GM19372 (cell line): ENCODE measurements at regions not wholly inside any gene's neighbourhood (a gene's known extent, or its start where the extent isn't known, plus 50 kb on each side); places are given as distances from the start of the nearest gene placed in this dataset.
"Not testable (repeated sequence)": the region's sequence is repeated elsewhere in the genome, so short reads cannot be mapped to it uniquely, and the experiment has no call there.

Experiments
- ATAC-seq: cut with Tn5 transposase; IDR thresholded peaks from one replicate; pipeline ENCODE4 v1.9.1; 2021; ENCODE audit warnings: mild to moderate bottlenecking, low read depth, moderate library complexity; ENCODE audit not compliant: unreplicated experiment

- ATAC-seq, result no peak
These were observed 552.2 kb downstream of the TFAP2A start for GRCh38 chr6:9862603-9863167.

- ATAC-seq, result no peak
These were observed 563.1 kb downstream of the TFAP2A start for GRCh38 chr6:9851541-9852380.

DNA sequence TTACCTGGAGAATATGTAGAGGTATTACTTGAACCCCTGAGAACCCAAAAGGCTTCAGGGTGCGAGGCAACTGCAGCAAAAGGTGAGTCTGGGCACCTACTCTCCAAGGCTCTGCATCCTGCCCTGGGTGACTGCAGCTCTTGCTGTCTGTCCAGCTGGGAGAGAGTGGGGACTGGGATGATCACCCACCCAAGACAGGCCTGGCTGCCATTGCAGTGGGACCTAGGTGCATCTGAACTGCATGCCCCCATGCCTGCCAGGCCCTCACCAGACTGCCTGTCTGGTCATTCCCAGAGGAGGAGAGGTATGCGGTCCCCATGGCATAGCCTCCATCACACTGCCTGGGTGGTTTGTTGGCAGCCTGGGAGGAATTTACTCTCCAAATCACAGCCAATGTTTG is 563.9 kb downstream of the TFAP2A start:
- ATAC-seq, result no peak

- no peak for ATAC-seq
These were observed 566.8 kb downstream of the TFAP2A start for GRCh38 chr6:9848094-9848493.

DNA sequence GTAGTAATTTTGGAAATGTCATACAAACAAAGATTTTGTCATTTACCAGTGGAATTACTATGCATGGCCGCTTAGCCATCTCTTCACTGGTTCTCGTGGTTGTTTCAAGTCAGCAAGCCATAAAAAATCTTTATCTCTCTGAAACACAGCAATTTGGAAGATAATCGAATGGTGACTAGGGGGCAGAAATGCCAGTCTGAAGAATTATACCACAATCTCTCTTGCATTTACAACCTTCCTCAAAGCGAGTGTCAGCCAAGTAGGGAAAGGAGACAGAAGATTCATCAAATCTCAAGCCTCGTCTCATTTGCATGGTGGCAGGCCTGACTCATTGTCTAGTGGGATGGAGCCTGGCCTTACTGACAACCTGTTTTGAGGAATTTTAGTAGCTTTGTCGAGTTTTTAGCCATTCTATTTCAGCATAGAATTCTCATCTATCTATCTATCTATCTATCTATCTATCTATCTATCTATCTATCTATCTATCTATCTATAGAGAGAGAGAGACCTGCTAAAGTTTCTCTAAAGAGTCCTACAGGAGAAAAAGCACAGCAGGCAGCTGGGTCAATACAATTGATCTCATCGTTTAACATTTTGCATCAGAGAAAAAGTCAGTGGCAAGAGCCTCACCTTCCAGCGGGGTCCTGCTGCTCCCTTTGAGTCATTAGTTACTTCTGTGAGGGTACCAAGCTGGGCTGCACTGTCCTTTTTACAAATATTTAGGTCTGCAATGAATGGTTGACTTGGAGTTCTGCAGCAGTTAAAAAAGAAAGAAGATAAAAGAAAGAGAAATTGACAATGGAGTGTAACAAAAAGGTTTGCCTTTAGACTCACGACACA is 572.8 kb downstream of the TFAP2A start:
- ATAC-seq, result no peak

DNA sequence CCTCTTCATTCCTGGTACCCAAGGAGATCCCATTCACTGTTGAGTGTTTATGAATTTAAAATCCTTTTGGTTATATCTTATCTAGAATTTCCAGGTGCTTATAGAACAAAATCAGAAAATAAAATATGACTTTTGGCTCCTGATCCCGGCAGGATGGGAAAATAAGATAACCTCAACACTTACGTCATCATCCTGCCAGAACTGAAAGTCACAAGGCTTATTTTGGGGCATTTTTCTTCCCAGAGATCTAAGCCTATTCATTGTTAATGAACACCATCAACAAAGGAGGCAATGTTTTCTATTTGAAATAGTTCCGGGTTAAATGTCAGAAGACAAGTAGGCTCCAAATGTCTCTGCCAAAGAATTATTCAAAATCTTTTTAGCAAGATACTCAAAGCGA is 580.6 kb downstream of the TFAP2A start:
- no peak for ATAC-seq

- no peak for ATAC-seq
These were observed 583.1 kb downstream of the TFAP2A start for GRCh38 chr6:9831783-9832182.

DNA sequence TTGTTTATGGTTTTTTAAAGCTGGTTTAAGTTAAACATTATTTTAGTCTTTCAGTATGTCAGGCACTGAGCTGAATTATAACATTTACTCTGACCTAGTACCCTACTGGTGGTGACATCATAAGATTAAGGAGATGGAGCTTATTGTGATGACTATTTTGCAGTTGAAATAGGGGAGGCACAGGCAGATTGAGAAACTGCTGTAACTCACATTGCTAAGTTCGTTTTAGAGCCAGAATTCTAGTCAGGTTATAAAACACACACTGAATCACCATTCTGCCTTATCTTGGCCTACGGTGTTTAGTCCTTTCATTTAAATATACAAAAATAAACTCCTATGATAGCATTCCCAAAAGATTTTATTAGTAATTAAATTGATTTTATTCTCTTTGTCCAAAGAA is 584.1 kb downstream of the TFAP2A start:
- no peak for ATAC-seq

DNA sequence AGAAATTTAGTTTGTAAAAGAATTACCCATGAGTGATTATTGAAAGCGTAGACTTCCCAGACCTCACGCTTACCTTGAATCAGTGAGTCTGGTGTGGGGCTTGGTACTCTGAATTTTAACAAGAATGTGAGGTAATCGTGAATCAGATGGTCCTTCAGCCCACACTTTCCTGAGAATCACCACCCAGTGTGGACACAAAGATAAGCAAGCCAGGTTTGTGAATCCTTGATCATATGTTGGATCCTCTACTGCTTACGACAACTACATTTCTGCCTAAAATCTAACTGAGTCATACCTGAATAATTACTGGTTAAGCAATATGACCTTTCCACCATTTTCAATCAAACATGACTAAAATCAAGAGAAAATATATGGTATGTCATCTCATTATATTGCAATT is 589.3 kb downstream of the TFAP2A start:
- ATAC-seq, result no peak

DNA sequence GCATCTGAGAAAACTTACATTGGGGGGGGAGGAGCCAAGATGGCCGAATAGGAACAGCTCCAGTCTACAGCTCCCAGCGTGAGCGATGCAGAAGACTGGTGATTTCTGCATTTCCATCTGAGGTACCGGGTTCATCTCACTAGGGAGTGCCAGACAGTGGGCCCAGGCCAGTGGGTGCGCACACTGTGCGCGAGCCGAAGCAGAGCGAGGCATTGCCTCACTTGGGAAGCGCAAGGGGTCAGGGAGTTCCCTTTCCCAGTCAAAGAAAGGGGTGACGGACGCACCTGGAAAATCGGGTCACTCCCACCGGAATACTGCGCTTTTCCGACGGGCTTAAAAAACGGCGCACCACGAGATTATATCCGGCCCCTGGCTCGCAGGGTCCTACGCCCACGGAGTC is 604.1 kb downstream of the TFAP2A start:
- ATAC-seq, result not testable (repeated sequence)

- no peak for ATAC-seq
These were observed 604.6 kb downstream of the TFAP2A start for GRCh38 chr6:9810286-9810685.

GRCh38 chr6:9806195-9806594 is 608.7 kb downstream of the TFAP2A start:
- no peak for ATAC-seq

DNA sequence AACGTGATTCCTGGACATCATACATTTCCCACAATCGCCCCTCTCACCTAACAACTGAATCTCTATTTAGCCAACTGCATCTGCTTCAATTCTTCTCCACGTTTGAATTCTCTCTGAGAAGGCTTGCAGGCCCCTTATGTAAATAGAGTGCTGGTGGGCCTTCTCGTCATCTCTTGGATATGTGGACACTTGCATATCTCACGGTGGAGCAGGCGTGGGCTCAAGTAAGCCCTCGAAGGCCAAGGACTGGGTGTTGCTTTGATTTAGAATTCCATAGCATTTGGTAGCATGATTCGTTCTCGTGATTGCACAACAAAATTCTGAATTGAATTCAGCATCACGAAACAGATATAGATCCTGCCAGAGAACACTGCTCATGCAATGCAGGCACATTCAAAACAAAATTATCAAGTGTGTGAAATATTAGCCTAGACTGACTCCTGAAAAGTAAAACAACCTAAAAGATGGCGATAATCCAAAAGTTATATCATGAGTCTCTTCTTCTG is 613.6 kb downstream of the TFAP2A start:
- no peak for ATAC-seq

DNA sequence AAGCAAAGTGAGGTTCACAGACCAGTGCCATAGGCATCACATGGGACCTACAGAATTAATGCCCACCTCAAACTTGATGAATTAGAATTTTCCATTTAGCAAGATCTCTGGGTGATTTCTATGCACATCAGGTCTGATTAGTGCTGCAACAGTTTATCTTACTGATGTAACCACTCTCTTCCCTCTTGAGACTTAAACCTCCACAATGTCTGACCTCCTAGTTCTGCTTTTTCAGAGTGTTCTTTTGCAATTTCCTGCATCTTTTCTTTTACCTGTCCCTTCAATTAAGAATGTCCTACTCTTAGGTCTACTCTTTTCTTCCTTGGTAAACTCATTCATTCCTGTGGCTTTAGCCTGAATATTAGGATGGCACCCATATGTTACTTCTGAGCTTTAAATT is 615.3 kb downstream of the TFAP2A start:
- ATAC-seq, result no peak

DNA sequence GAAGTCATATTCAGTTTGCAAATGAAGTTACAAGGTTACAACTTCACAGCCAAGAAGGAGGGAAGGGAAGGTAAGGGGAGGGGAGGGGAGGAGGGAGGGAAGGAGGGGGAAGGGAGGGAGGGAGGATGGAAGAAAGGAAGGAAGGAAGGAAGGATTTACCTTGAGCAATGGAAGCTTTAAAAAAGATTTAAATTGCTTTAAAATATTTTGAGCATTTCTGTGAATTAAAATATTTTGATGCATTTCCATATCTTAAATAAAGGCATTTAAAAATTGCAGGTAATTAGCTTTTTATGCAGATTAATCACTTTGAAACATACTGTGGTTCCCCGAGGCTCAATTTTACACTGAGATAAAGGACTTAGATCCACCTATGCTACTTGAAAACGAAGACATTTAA is 618.0 kb downstream of the TFAP2A start:
- ATAC-seq, result no peak

DNA sequence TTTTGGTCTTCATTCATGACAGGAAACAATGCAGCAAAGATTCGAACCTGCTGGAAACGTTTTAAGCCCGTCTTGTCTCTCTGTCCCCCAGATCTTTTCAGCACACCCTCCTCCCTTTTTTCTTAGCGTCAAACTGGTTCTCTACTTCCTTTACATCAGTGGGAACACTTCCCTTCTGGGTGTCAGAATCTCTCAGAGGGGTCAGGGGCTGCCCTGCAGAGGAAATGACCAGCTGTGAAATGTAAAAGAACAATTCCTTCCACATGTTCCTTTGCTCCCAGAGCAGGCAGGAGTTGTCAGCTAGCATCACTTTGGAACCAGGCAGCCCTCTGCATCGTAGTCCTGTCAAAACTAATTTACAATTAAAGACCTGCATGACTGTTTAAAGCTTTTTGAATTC is 619.0 kb downstream of the TFAP2A start:
- ATAC-seq, result no peak

DNA sequence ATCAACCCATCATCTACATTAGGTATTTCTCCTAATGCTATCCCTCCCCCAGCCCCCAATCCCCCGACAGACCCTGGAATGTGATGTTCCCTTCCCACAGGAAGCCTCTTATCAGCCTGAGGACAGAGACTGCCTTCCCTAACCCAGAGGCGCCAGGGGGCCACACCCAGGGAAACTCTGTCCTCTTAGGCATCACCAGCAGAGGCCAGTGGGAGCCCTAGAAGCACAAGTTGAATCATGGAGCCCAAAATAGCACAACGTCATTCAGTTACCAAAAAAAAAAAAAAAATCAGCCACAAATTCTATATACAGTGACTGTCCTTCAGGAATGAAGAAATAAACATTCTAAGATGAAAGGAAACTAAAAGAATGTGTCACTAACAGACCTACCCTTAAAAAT is 625.7 kb downstream of the TFAP2A start:
- no peak for ATAC-seq

GRCh38 chr6:9784786-9785185 is 630.1 kb downstream of the TFAP2A start:
- ATAC-seq, result no peak

DNA sequence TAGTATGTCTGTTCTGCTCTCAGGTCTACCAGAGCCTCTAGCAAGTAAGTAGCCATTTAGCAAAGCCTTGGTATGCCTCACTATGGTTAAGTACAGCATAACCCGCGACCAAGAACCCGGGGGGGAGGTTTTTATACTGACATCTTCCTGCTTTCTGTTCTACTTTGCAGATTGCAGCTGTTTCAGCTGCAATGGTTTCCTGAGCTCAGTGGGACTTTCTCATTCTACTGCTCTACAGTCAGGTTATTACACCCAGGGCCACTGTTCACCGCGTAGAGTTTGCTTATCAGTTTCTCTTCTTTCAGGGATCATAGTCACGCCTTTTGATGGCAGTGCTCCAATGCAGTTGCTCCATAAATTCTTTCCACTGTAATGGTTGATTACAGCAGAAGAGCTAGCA is 631.3 kb downstream of the TFAP2A start:
- no peak for ATAC-seq

DNA sequence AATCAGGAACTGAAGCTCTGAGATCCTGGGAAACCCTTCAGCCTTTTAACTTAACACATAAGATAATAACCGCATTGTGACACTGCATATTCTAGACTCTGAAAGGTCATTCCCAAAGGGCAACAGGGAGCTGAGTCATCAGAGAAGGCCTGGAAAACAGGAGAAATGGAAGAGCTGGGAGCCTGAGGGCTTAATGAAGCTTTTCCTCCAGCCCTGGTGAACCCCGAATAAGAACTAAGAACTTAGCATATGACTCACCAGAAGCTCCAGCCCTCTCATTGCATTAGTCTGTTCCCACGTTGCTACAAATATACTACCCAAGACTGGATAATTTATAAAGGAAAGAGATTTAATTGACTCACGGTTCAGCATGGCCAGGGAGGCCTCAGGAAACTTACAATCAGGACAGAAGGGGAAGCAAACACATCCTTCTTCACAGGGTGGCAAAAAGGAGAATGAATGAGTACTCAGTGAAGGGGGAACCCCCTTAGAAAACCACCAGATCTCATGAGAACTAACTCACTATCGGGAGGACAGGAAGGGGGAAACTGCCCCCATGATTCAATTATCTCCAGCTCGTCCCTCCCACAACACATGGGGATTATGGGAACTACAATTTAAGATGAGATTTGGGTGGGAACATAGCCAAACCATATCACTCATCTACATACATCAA is 648.5 kb downstream of the TFAP2A start:
- no peak for ATAC-seq

DNA sequence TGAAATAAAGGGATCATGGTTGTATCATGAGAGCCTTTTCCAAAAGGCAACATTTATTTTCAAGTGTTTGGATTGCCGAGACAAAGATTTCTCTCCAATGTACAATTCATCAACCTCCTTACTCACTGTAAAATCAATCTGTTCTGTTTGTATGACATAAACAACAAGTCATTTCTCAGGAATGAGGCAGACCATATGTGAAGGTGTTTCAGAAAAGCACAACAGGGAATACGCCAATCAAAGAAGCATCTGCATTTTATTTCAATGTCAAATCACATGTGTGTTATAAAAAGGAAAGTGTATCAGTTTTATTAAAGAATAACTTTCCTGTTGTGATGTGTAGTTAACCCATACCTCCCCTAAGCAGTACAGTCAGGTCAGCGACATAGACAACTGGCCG is 653.7 kb downstream of the TFAP2A start:
- ATAC-seq, result no peak
